Left forelimb (tissue), 1 donor: ENCODE measurements at regions not wholly inside any gene's neighbourhood (a gene's known extent, or its start where the extent isn't known, plus 50 kb on each side); places are given as distances from the start of the nearest gene placed in this dataset.

Experiments
- DNase-seq: peaks from one replicate; pipeline ENCODE4 v3.0.0-alpha.2; 2018; ENCODE audit warnings: low spot score

- DNase-seq, result peak; percentile 30
These were observed 610.5 kb downstream of the BUD13 start for GRCh38 chr11:116162086-116162885.

GRCh38 chr11:116148645-116149044, 624.1 kb downstream of the BUD13 start:
- no peak for DNase-seq

GRCh38 chr11:116148056-116148455, 624.7 kb downstream of the BUD13 start:
- DNase-seq, result peak; percentile 26

GRCh38 chr11:116145187-116145865, 627.5 kb downstream of the BUD13 start:
- no peak for DNase-seq

- no peak for DNase-seq
These were observed 628.3 kb downstream of the BUD13 start for GRCh38 chr11:116144387-116144958.

GRCh38 chr11:116138280-116138679, 634.1 kb upstream of the CADM1 start:
- no peak for DNase-seq

GRCh38 chr11:116137753-116138152, 633.5 kb upstream of the CADM1 start:
- DNase-seq, result no peak

GRCh38 chr11:116136987-116137674, 632.9 kb upstream of the CADM1 start:
- no peak for DNase-seq

- no peak for DNase-seq
These were observed 631.7 kb upstream of the CADM1 start for GRCh38 chr11:116135891-116136290.

- no peak for DNase-seq
These were observed 630.2 kb upstream of the CADM1 start for GRCh38 chr11:116134450-116134849.

- DNase-seq, result no peak
These were observed 628.2 kb upstream of the CADM1 start for GRCh38 chr11:116132273-116132978.

- no peak for DNase-seq
These were observed 625.9 kb upstream of the CADM1 start for GRCh38 chr11:116130122-116130521.

GRCh38 chr11:116129456-116129855, 625.2 kb upstream of the CADM1 start:
- DNase-seq, result no peak

- DNase-seq, result peak; percentile 58
These were observed 622.3 kb upstream of the CADM1 start for GRCh38 chr11:116126562-116126961.

GRCh38 chr11:116124922-116125714, 620.9 kb upstream of the CADM1 start:
- peak; percentile 51 for DNase-seq

- peak; percentile 40 for DNase-seq
These were observed 619.5 kb upstream of the CADM1 start for GRCh38 chr11:116123739-116124138.

GRCh38 chr11:116122697-116123472, 618.7 kb upstream of the CADM1 start:
- peak; percentile 11 for DNase-seq

GRCh38 chr11:116119158-116119557, 614.9 kb upstream of the CADM1 start:
- no peak for DNase-seq

- peak; percentile 15 for DNase-seq
These were observed 613.9 kb upstream of the CADM1 start for GRCh38 chr11:116118138-116118470.
